ENCODE measurements at regions not wholly inside any gene's neighbourhood (a gene's known extent, or its start where the extent isn't known, plus 50 kb on each side); places are given as distances from the start of the nearest gene placed in this dataset.
"Not testable (repeated sequence)": the region's sequence is repeated elsewhere in the genome, so short reads cannot be mapped to it uniquely, and the experiment has no call there.

DNA sequence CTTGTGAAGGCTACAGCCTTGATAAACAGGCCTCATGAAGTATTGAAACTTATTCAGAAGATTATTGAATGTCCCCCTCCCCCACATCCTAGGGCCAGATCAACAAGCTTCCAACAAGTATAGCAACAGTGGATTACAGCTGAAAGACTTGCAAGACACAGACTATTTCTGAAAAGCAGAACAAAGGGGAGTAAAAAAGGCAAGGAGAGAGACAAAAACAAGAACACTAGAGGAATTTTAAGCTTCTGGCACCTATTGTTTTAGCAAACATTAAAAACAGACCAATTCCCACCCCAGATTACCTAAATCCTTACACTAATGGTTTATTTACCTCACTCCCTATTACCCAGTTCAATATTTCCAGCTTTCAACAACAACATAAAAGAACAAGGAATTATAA is 446.3 kb upstream of the FSTL5 start:
- no peak for DNase-seq

DNA sequence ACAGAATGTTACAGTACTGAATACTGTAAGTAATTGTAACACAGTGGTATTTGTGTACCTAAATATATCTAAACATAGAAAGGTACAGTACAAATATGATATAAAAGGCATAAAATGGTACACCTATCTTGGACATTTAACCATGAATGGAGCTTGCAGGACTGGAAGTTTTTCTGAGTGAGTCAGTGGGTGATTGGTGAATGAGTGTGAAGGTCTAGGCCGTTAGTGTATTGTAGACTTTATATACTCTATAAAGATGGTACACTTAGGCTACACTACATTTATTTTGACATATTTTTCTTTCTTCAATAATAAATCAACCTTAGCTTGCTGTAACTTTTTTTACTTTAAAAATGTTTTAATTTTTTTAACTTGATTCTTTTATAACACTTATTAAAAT is 422.5 kb upstream of the FSTL5 start:
- DNase-seq: no peak

DNA sequence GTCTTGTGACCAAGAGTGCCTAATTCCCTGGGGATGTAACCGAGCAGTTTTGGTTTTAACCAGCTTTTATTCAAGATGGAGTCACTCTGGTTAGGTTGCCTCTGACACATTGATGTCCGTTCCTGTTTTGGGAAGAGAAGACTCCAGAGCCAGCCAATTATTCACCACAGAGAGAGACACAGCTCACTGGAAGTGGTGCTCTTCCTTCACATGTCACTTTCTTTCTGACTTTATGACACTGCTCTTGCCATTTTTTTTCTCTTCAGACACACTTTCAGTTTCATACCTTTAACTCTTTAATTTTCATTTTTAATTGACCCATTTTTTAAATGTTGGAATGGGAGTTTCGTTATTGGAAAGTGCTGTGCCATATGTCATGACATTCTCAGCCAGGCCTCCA is 418.4 kb upstream of the FSTL5 start:
- no peak for DNase-seq

DNA sequence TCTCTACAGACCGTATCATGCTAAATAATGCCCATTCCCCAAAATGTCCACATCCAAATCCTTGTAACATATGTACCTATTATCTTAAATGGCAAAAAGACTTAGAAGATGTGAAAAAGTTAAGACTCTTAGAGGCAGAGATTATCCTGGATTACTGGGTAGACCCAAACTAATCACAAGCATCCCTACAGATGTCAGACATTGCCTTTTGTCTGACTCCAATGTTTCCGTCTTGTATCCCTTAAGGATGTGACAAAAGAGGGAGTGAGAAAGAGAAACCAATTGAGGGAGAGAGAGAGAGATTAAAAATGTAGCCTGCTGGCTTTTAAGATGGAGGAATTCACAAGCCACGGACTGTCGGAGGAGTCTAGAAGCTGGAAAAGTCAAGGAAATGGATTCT is 401.9 kb upstream of the FSTL5 start:
- no peak for DNase-seq

DNA sequence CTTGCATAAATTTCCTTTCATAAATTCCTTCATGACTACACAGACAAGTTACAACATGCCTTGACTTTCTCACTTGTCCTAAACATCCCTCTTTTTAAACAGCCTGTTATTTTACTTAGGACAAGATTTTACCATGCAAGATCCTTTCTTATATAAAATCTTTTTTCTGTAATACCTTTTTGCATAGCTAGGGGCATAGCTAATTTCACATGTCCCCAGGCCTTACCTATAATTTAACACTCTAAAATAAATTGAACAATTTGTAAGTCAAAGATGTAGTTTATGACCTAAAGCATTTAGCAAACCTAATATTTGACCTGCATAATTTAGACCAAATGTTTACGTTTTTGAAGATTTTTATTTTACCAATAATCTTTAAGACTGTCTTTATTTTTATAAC is 396.3 kb upstream of the FSTL5 start:
- no peak for DNase-seq

DNA sequence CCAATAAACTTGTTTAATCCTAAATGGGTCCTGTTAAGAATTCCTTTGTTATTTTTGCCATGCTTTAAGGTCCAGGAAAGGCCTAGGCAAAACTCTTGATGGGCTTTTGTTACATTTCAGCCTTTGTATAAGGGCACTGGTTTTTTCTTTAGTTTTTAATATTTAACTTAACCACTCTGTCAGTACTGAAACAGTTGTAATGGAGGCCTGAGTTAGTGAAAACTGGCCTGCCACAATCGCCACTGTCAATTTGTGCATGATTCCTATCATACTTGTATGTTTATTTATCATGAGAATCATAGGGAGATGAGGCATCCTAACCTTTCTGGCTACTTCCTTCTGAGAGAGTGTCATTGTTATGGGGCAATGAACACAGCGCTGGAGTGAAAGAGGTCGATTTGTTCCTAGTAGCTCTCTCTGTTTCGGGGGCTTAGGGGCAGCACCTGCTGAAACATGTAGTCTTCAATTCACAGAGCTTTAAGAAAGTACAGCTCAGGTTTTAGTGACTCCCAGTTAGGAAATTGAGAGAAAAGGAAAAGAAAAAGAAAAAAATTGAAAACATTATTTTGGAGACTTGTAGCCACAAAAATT is 393.8 kb upstream of the FSTL5 start:
- DNase-seq: no peak

DNA sequence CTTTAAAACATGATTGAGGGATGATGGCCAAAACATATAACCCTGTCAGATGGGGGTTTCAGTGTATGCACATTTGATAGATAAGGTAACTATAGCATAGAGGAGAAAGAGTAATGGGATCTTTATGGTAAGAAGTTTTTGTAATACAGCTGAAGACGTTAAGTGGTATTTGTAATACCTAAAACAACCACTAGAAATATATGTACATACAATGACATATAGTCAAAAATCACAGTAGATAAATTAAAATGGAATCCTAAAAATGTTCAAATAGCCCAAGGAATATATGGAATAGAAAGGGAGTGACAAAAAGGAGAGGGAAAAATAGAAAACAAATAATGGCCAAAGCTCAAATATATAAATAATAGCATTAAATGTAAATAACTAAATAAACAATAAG is 371.3 kb upstream of the FSTL5 start:
- no peak for DNase-seq

DNA sequence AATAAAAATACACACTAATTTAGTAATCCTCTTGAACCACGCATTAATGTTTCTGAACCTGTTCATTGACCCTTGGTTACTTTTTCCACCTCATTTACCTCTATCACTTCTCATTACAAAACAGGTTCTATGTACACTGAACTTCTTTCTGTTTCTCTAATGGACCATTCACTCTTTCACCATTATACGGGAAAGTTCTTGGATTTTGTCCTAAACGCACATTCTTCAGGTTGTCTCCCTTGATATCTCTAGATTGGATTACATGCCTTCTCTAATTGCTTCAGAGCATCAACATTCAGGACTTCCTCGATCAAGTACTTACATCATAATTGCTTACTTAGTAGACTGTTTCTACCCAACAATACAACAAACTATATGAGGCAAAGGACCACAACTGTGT is 359.4 kb upstream of the FSTL5 start:
- DNase-seq: no peak

DNA sequence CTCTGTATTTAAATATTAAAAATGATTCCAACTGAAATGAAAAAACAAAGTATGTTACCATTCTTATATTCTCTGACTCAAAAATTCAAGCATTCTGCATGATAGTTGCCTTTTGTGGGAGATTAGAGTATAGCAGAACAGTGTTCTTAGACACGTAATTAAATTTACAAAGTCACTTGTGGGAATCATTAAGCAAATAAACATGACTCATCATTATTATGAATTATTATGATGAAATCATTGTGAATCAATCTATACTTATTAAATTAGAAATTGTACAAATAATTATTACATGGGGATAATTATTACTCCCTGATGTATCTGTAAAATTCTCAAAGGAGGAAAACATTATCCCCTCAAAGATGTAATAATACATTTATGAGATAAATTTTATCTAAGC is 358.9 kb upstream of the FSTL5 start:
- no peak for DNase-seq

DNA sequence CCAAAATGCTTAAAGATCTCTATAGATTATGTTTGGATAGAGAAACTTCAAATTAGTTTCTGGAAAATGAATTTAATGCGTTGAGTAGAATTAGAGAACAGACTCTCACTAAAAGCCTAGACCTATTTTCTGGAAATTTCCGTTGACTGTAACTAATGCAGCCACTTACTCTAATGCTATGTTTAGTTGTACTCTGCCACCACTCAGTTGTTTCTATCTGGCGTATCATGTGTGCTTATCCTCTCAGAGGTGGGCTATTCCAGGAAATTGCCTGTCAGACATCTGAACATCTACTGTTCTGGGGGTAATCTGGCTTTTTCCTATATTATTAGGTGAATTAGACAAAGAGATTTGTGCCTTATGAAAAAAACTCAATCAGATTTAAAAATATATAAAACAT is 347.1 kb upstream of the FSTL5 start:
- no peak for DNase-seq

DNA sequence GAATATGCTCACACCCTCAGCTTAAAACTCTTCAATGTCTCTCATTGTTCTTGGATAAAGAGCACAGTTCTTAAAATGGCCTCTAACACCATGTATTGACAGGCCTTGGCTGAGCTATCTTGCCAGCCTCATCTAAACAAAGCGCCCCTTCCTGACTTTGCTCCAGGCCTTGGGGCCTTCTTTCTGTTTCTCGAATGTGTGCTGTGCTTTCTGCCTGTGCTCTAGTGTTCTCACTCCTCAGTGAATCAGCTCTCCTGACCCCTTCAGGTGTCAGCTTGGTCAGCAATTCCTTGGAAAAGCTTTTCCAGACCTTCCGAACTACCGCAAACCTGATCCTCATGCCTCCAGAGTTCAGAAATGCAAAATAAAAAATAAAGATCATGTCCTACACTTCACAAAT is 346.3 kb upstream of the FSTL5 start:
- no peak for DNase-seq

DNA sequence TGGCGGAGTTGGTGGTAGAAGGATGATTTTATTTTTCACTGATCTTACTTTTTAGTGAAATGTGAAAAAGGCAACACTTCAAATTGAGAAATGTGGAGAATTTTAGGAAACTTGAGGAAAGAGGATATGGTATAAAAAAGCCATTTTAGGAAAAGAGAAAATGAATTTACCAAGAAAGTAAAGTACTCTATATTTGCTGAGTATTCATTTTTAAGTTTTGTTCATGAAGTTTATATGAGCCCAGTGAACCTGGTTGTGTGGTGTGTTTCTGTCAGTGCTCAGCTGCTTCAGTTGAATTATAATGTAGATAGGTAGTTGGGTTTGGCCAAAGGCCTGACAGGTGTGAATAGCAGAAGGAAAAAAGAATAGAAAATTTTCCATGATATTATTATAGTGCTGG is 345.5 kb upstream of the FSTL5 start:
- no peak for DNase-seq

DNA sequence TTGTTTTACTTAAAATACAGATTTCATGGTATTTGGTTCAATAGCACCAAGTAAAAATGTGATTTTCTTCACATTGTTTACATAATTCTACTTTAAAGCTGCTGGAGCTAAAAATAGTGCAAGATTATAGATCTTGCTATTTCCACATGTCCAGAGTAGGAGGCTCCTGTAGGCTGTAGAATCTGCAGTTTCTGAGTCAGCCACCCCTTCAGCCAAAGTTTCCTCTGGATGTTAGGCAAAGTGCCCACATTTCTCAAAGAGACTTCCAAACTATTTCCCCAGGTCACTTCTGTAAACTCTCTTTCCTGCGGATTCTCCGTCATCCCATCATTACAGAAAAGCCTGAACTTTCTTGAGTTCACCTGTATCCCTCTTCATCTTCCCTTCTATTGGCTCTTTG is 342.5 kb upstream of the FSTL5 start:
- DNase-seq: no peak

DNA sequence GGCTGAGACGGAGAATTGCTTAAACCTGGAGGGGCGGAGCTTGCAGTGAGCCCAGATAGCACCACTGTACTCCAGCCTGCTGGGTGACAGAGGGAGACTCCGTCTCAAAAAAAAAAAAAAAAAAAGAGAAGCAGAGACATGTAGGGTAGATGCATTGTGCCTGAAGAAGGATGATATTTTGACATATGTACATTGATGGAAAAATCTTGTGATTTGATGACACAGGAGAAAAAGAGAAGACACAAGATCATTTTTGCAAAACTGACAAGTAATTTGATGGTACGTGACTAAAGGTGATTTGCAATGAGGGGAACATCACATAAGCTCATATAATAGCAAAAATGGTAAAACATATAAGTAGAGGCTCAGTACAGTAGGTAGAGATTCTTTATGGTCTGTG is 340.1 kb upstream of the FSTL5 start:
- DNase-seq: no peak

DNA sequence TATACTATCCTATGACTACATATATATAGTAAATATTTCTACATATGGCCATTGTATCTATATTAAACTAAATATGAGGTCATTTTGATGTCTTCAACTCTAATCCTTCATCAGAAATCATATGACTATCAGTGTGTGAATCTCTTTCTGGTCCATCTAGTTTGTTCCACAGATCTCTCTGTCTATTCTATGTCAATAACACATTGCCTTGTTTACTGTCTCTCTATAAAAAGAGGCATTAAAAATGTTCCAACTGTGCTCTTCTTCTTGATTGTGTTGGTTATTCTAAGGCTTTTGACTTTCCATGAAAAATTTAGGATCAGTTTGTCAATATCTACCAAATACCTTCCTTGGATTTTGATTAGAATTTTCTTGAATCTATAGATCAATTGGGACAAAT is 338.3 kb upstream of the FSTL5 start:
- DNase-seq: no peak

DNA sequence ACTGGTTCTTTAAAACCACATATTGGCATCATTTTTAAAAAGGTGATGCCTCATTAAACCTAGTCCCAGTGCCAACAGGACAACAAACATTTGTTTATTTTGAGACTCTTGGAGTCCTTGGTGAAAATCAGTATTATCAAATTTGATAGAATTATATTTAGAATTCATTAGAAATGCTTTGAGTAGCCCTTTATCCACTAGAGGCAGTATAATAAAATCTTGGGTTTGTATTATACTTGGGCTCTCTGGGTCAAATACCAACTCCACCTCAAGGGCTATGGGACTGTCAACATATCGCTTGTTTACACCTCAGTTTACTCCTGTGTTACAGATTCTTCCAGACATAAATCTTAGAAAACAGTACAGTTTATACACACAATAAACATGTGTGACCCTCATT is 335.7 kb upstream of the FSTL5 start:
- DNase-seq: no peak

DNA sequence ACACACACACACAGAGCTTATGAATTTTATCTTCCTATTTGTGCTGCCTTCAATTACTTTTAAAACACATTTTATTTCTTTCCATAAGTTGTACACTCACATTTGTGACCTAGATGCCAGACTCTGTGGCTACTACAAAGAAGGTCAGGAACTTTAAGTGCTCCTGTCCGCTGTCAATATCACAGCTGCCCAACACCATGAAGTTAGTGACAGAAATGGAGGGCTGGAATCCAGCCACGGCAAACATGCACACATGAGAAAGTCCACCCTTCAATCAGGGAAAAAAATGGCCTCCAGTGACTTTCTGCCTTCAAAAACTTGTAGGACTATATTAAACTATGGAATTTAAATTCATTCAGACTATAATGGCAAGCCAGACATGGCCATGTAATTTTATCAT is 334.4 kb upstream of the FSTL5 start:
- no peak for DNase-seq

DNA sequence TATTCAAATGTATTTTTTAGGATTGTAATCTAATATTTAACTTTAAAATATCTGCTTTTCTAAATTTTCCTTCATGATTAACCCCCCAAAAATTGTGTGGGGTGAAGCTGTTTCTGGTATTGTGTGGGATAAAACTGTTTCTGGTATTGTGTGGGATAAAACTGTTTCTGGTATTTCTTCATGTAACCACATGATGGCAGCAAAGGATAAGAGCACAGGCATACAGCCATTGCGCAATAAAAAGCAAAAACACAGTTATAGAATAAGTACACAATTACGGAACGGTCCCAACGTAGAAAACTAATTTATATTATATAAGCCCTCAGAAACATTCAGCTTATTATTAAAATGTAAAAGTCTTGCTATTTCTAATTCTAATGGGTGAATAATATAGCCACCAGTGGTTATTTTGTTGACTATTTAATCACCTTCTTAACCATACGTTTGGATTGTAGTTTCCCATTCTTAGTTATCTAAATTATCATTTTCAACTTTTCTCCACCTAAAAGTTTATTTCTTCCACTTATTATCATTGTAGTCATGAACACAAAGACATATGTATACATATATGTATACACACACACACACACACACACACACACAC is 333.9 kb upstream of the FSTL5 start:
- DNase-seq: no peak

DNA sequence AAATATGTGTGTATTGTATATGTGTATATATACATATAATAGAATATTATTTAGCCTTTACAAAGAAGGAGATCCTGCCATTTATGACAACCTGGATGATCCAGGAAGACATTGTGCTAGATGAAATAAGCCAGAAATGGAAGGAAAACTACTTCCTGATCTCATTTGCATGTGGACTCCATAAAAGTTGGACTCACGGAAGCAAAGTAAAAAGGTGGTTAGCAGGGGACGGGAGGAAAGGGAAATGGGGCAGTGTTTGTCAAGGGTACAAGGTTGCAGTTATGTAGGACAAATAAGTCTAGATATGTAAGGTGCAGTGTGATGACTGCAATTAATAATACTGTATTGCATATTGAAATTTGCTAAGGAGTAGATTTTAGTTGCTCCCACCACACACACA is 331.1 kb upstream of the FSTL5 start:
- DNase-seq: no peak

DNA sequence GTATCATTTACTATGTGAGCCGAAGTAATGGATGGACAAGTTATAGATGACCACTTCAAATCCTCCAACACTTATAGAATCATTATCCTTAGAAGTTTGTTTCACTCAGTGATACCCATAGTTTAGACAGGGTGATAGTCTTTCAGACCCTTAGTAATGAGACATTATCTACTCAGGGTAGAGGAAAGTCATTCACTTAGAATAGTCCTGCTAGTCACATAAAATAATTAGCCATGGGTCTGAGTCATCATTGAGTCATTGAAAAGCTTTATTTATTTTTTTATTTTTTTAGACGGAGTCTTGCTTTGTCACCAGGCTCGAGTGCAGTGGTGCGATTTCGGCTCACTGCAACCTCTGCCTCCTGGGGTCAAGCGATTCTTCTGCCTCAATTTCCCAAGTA is 321.7 kb upstream of the FSTL5 start:
- no peak for DNase-seq

DNA sequence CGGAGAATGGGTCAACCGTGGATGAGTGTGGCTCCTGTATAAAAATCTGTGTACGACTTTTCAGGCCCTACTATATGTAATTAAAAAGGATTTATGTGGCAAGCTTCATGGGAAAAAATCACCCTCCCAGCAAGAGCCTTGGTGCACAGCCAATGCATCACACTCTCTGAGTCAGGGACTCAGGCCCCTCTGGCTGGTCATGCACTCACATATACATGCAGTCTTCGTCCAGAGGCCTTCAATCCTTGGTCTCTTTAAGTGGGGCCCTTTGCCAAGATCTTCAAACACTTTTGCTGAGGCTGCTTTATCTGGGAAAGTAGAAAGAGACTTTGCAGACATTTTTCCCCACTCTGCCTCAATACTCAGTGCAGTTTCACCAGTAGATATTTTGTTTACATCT is 311.4 kb upstream of the FSTL5 start:
- DNase-seq: no peak

DNA sequence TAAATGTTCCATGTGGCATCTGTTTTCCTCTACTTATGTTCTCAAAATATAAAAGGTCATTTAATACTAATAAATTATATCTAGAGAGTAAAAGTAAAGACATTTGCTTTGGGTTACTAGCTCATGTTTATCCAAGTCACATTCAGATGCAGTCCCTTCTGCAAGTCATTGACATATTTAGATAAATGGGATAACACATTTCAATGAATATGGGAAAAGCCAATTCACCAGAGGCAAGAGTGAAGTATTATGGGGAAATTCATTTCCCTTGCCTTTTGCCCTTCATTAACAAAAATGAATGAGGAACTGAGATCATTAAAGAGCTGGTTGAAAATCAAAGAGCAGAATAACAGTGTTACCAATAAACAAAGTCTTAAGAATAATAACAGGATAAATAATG is 306.2 kb upstream of the FSTL5 start:
- DNase-seq: no peak

DNA sequence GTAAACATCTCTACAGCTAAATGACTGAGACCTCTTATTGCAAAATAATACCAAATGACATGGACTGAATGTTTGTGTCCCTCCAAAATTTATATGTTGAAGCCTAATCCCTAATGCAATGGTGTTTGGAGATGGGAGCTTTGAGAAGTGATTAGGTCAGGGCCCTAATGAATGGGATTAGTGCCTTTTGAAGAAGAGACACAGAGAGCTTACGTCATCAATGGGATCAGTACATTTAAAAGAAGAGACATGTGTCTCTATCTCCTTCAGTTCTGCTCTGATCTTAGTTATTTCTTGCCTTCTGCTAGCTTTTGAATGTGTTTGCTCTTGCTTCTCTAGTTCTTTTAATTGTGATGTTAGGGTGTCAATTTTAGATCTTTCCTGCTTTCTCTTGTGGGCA is 301.6 kb upstream of the FSTL5 start:
- not testable (repeated sequence) for DNase-seq

DNA sequence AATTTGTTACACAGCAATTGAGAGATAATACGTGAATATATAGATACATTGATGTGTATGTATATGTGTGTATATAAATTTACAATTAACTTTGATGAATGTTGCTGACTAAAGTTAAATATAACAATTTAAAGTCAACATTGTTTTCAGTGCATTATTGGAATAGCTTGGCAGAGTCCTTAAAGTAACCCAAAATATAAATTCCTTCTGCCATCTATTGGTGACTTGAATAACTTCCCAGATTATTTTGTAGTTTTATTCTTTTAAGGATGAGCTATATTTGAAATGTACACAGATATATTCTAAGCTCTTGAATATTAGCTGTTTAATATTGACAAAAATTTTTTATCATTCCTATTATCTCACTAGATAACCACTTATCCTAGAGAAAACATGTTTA is 298.2 kb upstream of the FSTL5 start:
- no peak for DNase-seq

DNA sequence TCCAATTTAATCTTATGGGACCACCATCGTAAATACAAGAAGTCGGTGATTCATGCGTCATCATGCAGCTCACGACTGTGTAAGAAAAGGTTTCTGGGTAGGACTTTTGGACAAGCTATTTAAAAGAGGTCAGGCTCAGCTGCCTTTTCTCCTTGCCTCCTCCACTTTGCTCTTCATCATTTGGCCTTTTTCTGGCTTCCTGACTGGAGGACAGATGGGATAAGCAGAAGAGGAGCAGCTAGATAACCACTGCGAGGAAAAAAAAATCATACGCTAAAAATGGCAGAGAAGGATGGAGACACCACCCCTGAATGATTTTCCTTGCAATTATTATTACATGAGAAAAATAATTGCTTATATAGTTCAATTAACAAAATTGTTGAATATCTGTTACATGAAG is 294.3 kb upstream of the FSTL5 start:
- DNase-seq: no peak
